MM.1S (cell line): ENCODE measurements at regions not wholly inside any gene's neighbourhood (a gene's known extent, or its start where the extent isn't known, plus 50 kb on each side); places are given as distances from the start of the nearest gene placed in this dataset.

Source experiments
- CTCF ChIP-seq: fragments of 300-600 bp; sonication (generic); IDR thresholded peaks from 2 replicates; pipeline ENCODE4 v1.5.1; 2016; ENCODE audit warnings: antibody characterized with exemption, low read length, mixed read lengths
- EZH2phosphoT487 ChIP-seq: fragments of 300-600 bp; sonication (generic); IDR thresholded peaks from 2 replicates; pipeline ENCODE4 v1.6.1; 2018; ENCODE audit warnings: antibody characterized with exemption, low read length

GRCh38 chr6:104642871-104643270 is 216.8 kb downstream of the HACE1 start:
- TF ChIP-seq EZH2phosphoT487 (no peak), CTCF (no peak)
